ENCODE measurements at regions not wholly inside any gene's neighbourhood (a gene's known extent, or its start where the extent isn't known, plus 50 kb on each side); places are given as distances from the start of the nearest gene placed in this dataset.
"Not testable (repeated sequence)": the region's sequence is repeated elsewhere in the genome, so short reads cannot be mapped to it uniquely, and the experiment has no call there.

DNA sequence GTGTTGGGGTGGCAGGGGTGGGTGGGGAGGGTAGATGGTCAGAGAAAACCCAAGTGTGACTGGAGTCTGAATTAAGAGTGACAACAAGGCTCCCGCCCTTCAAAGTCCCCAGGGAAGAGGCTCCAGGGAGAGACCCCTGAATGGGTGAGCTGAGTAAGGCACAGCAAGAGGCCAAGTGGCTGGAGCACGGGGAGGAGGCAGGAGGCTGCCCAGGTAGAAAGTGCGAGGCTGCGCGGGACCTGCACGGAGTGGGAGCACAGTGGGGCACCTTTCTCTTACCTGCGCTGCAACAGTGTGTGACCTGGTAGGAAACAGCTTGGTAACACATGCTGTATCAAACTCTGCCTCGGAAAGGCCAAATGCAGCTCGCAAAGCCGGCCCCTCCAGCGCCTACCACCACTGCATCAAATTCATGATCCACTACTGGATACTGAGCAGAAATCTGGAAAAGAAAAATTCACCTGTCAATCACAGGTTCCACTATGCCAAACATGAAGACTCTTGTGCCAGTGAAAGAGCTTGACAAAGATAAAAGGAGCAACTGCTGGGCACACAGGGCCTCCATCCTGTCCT lies 77.1 kb upstream of the TNK2 start:
- H3K4me1 Mint-ChIP-seq; H3K36me3 Mint-ChIP-seq (ENCODE audit: low read depth); CTCF ChIA-PET; H3K9me3 Mint-ChIP-seq; H3K4me3 Mint-ChIP-seq; POLR2A ChIA-PET; H3K27me3 Mint-ChIP-seq; DNase-seq; H3K27ac Mint-ChIP-seq: not testable (repeated sequence)

DNA sequence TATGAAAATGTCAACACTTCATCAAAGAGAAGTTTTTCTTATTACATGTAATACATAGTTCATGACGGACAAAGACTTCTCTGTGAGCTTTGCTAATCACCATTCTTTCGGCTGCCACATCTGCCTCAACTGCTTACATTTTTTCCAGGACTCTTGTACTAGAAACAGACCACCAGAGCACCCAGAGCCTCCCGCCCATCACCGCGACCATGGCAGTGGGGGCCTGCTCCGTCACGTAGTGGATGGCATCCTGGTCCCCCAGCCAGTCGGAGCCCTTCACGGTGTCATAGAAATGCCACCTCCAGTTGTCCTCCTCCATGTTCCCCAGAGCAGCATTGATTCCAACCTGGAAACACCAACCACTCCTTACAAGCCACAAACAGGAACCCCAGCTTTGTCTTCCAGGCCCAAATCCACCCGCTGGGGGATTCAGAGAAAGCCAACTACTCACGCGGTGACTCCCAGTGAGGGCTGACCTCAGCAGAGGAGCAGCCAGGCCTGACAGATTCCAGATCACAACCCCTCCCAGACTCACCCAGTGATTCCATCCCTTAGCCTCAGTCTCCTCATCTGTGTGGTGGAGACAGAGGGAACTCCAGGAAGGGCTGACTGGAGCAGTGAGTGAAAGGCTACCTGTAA lies 76.2 kb upstream of the TNK2 start:
- H3K9me3 Mint-ChIP-seq; H3K27me3 Mint-ChIP-seq; POLR2A ChIA-PET; H3K36me3 Mint-ChIP-seq (ENCODE audit: low read depth); CTCF ChIA-PET; H3K27ac Mint-ChIP-seq; H3K4me1 Mint-ChIP-seq; DNase-seq; H3K4me3 Mint-ChIP-seq: not testable (repeated sequence)

DNA sequence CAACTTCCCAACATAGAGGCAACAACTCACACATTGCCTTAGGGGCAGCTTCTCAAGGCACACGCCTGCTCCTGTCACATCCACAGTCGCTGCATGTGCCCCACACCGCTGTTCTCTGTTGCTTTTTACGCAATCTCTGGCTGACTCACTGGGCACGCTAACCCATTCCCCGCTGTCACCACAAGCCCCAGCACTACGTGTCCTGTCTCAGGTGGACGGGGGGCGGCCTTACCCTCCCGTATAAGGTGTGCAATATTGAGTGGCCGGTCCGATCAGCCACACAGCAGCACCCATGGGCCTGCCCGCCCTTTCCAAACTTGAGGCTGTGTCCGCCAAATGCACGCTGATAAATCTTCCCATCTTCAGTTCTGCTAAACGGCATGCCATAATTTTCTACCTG lies 75.5 kb upstream of the TNK2 start:
- H3K4me3 Mint-ChIP-seq; CTCF ChIA-PET; H3K27ac Mint-ChIP-seq; DNase-seq; POLR2A ChIA-PET; H3K9me3 Mint-ChIP-seq; H3K36me3 Mint-ChIP-seq (ENCODE audit: low read depth); H3K4me1 Mint-ChIP-seq; H3K27me3 Mint-ChIP-seq: not testable (repeated sequence)

DNA sequence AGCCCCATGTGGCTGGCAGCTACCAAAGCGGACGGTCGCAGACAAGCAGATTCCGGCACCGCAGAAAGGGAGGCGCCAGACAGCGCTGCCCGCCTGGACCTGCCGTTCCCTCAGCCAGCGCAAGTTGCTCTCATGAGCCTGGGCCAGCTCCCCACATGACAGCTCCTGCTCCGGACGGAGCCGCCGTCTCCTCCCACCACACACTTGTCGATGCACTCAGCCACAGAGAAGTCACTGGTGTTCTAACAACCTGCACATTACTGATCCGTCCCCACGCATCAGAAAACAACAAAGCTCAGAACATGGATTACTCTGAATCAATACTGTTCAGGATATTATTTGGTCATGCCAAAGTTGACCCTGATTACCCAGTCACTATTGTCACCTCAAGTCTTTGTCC lies 74.4 kb upstream of the TNK2 start:
- H3K27ac Mint-ChIP-seq; CTCF ChIA-PET; H3K4me1 Mint-ChIP-seq; H3K36me3 Mint-ChIP-seq (ENCODE audit: low read depth); POLR2A ChIA-PET; H3K4me3 Mint-ChIP-seq; H3K9me3 Mint-ChIP-seq; H3K27me3 Mint-ChIP-seq; DNase-seq: not testable (repeated sequence)

DNA sequence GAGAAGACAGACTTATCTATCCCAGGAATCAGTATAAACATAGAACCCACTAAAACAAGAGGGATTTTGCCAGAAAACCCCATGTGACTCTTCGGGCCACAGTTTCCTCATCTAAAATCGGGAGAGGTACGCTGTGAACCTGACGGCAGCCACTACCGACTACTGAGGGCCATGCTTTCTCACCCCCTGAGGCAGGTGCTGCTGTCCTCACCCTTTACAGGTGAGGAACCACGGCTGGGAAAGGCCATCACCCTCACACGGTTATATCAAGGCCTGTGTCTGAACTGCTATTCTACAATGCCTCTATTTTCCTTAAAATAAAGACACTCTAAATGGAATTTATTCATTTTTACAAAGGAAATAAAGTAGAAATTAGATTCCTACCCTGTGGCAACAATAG lies 73.4 kb upstream of the TNK2 start:
- H3K27me3 Mint-ChIP-seq; H3K4me1 Mint-ChIP-seq; H3K27ac Mint-ChIP-seq; H3K36me3 Mint-ChIP-seq (ENCODE audit: low read depth); DNase-seq; H3K9me3 Mint-ChIP-seq; POLR2A ChIA-PET; H3K4me3 Mint-ChIP-seq; CTCF ChIA-PET: not testable (repeated sequence)

DNA sequence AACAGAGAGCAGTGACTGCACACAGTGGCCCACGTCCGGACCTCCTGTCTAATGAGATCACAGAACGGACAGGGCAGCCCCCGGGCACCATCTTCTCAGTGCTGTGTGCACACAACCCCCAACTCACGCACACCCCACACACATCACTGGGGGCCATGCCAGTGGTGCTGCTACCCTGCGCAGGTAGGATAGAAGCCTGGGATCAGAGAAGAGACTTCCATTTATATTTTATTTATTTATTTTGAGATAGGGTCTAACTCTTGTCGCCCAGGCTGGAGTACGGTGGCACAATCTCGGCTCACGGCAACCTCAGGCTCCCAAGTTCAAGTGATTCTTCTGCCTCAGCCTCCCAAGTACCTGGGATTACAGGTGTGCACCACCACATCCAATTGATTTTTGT lies 71.5 kb upstream of the TNK2 start:
- DNase-seq, H3K27me3 Mint-ChIP-seq, CTCF ChIA-PET, H3K4me1 Mint-ChIP-seq, POLR2A ChIA-PET, H3K9me3 Mint-ChIP-seq, H3K27ac Mint-ChIP-seq, H3K4me3 Mint-ChIP-seq: not testable (repeated sequence)
- H3K36me3 Mint-ChIP-seq (ENCODE audit: low read depth): peaks cover 12% of the 10 kb centered on the region

DNA sequence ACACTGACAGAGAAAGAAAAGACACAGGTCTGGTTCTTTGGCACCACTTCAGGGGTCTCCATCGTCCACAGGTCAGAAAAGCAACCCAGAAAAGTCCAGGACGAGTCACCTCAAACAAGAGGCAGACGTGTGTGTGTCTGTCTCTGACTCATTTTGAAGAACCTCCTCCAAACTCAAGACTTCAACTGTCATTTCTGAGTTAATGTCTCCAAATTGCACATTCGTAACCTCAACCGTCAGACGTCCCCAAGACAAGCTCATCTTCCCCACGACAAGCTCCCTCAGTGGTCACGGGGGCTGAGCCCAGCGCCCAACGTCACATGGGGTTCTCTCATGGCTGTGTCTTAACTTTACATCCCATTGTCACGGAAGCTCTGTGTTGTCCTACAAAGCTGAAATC lies 70.2 kb upstream of the TNK2 start:
- H3K27me3 Mint-ChIP-seq, DNase-seq, POLR2A ChIA-PET, H3K4me1 Mint-ChIP-seq, H3K4me3 Mint-ChIP-seq, H3K27ac Mint-ChIP-seq, H3K9me3 Mint-ChIP-seq, CTCF ChIA-PET: not testable (repeated sequence)
- peaks cover 12% of the 10 kb centered on the region for H3K36me3 Mint-ChIP-seq (ENCODE audit: low read depth)

DNA sequence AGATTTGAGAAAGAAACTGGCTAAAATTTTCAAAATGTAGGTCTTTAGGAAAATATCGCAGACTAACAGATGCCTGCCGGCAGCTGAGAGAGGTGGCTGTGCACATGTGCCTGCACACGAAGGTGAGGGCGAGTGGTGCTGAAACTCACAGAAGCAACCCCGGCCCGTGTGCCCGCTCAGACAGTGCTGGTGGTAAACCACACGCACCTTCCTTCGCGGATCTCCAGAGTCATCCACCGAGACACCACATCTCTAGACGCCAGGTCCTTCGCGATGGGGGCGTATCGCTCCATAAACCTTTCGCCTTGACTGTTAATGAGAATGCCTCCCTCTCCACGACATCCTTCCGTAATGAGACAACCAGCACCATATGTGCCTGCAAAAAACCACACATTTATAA lies 68.5 kb upstream of the TNK2 start:
- CTCF ChIA-PET; DNase-seq; H3K4me3 Mint-ChIP-seq; H3K9me3 Mint-ChIP-seq; POLR2A ChIA-PET; H3K36me3 Mint-ChIP-seq (ENCODE audit: low read depth); H3K4me1 Mint-ChIP-seq; H3K27me3 Mint-ChIP-seq; H3K27ac Mint-ChIP-seq: not testable (repeated sequence)

DNA sequence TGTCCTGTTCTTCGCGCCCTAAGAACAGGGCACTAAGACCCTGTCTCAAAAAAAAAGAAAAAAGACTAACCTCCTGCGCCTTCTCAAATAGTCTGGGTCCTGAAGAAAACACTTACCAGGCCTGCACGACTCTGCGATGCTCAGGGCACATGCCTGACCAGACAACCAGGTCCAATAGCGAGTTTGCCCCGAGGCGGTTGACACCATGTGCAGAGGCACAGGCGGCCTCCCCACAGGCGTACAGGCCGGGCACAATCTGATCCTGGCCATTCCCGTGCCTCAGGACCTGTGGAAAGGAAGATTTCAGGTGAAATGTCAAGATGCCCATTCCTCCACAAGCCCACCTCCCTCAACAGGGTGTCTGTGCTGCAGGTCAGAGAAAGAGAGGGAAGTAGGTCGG lies 65.9 kb upstream of the TNK2 start:
- DNase-seq, H3K27ac Mint-ChIP-seq, H3K4me3 Mint-ChIP-seq, H3K9me3 Mint-ChIP-seq, POLR2A ChIA-PET, CTCF ChIA-PET, H3K27me3 Mint-ChIP-seq, H3K4me1 Mint-ChIP-seq: not testable (repeated sequence)
- H3K36me3 Mint-ChIP-seq (ENCODE audit: low read depth): peaks cover 22% of the 10 kb centered on the region

DNA sequence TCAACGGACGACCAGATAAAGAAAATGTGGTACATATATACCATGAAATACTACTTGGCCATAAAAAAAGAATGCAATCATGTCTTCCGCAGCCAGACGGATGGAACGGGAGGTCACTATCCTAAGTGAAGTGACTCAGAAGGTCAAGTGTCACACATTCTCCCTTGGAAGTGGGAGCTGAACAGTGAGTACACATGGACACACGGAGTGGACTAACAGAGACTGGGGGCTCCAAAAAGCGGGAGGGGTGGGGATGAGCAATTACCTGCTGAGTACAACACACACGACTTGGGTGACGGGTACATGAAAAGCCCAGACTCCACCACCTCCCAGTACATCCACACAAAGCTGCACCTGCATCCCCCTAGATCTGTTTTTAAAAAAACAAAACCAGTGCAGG lies 62.5 kb upstream of the TNK2 start:
- not testable (repeated sequence) for H3K4me3 Mint-ChIP-seq

DNA sequence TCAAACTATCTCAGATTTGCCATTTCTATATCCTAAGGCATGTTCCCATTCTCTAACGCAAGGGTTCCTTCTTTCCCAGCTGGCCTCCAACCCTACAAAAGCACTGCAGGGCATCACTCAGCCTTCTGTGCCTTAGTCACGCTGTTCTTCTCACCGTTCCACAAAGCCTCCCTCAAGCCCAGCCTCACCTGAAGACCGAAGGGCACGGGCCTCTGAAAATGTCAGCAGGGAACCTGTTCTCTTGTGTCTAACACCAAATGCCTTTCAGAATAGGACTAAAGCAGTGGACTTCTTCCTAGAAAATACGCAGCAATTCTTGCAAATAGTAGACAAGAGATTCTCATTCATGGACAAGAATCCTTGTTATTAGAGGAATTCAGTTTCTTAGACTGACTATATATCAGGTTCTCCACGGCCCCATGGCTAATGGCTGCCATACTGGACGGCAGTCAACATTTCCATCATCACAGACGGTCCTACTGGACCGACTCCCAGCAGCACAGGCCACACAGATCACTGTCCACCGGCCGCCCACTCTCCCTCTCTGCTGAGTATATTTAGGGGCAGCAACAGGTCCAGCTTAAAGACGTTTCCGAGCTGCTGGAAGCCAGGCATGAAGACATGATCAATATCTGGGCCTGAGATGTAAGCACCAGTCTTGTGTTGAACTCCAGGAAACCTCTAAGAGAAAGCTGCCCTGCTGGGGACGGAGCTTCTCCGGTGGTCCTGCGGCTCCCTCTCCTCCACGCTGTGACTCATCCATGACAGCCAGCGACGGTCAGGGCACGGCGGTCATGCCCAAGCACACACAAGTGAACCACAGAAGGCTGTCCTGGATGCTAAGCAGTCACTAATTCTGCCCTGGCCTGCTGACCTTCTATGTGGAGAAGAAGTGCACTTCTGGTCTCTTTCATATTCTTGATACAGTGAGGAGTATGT lies 61.8 kb upstream of the TNK2 start:
- H3K4me3 Mint-ChIP-seq, DNase-seq, H3K27me3 Mint-ChIP-seq, H3K27ac Mint-ChIP-seq, H3K4me1 Mint-ChIP-seq, H3K9me3 Mint-ChIP-seq, POLR2A ChIA-PET: not testable (repeated sequence)
- H3K36me3 Mint-ChIP-seq (ENCODE audit: low read depth): peaks cover 25% of the 10 kb centered on the region
- CTCF ChIA-PET: interaction anchor here (0.6 kb wide), 1 partner anchor 243 kb away, joined by 6 read pairs; no protein-coding TSS in a partner anchor

More for the DNA sequence above, 62.5 kb upstream of the TNK2 start:
- H3K27me3 Mint-ChIP-seq, H3K27ac Mint-ChIP-seq, H3K4me1 Mint-ChIP-seq, CTCF ChIA-PET, H3K9me3 Mint-ChIP-seq, POLR2A ChIA-PET, DNase-seq: not testable (repeated sequence)
- peaks cover 23% of the 10 kb centered on the region for H3K36me3 Mint-ChIP-seq (ENCODE audit: low read depth)

DNA sequence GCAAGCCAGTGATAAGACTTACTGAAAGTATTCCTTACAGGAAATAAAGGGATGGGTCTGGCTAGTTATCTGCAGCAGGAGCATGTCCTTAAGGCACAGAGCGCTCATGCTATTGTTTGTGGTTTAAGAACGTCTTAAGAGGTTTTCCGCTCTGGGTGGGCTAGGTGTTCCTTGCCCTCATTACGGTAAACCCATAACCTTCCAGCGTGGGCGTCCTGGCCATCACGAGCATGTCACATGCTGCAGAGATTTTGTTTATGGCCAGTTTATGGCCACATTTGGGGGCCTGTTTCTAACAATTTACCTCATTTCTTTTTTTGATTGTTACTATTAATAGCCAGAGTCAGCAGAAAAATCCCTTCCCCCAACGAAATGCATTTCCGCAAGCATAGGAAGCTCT lies 61.0 kb upstream of the TNK2 start:
- H3K27me3 Mint-ChIP-seq, POLR2A ChIA-PET, H3K4me1 Mint-ChIP-seq, H3K27ac Mint-ChIP-seq, DNase-seq, H3K4me3 Mint-ChIP-seq, CTCF ChIA-PET, H3K9me3 Mint-ChIP-seq: not testable (repeated sequence)
- H3K36me3 Mint-ChIP-seq (ENCODE audit: low read depth): peaks cover 30% of the 10 kb centered on the region

DNA sequence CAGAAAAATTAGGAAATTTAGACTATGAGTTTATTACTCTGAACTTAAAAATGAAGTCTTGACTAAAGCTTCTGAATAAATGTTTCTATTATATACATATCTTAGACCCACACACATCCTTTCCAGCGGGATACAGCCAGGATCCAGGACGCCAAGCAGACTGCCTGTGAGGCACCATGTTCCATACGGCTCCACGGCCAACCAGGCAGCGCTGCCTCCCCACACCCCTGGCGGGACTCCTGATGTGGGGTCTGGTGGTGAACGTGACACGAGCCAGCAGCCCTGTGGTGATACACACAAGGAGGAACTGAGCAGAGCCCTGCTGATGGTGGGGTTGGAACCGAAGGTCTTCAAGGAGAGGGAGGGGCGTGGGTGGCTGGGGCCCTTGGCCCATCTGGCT lies 59.8 kb upstream of the TNK2 start:
- DNase-seq, POLR2A ChIA-PET, H3K4me3 Mint-ChIP-seq, H3K4me1 Mint-ChIP-seq, H3K9me3 Mint-ChIP-seq, H3K27me3 Mint-ChIP-seq, CTCF ChIA-PET, H3K27ac Mint-ChIP-seq: not testable (repeated sequence)
- peaks cover 29% of the 10 kb centered on the region for H3K36me3 Mint-ChIP-seq (ENCODE audit: low read depth)

DNA sequence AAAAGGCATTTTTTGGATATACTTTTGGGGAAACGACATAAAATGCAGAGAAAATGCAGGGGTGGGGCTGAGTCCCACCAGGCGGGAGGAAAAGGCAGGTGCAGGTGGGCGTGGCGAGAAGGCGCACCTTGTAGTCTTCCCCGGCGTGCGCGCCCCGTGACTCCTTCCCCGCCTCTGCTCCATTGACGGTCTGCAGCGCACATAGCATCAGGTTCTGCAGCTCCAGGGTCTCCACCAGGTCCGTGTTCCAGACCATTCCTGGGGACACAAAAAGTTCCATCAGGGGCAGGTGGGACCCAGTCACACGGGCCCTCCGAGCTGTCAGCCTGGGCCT lies 59.0 kb upstream of the TNK2 start:
- POLR2A ChIA-PET, H3K4me1 Mint-ChIP-seq, H3K27me3 Mint-ChIP-seq, H3K9me3 Mint-ChIP-seq, CTCF ChIA-PET, H3K27ac Mint-ChIP-seq, DNase-seq, H3K4me3 Mint-ChIP-seq: not testable (repeated sequence)
- peaks cover 31% of the 10 kb centered on the region for H3K36me3 Mint-ChIP-seq (ENCODE audit: low read depth)

All from activated CD4-positive, alpha-beta T cell treated with anti-CD3 and anti-CD28 coated beads, Interleukin-2, amount 10 ng/mL, durations not matched to agents 7 days and 5 days (primary cell).